Astrocyte of the spinal cord (primary cell): ENCODE measurements at regions not wholly inside any gene's neighbourhood (a gene's known extent, or its start where the extent isn't known, plus 50 kb on each side); places are given as distances from the start of the nearest gene placed in this dataset.
A peak's percentile ranks its signal among the peaks of the same experiment; 100 is the strongest.
"Not testable (repeated sequence)": the region's sequence is repeated elsewhere in the genome, so short reads cannot be mapped to it uniquely, and the experiment has no call there.

Experiments used
- DNase-seq: peaks from one replicate; pipeline ENCODE4 v3.0.0; 2011; ENCODE audit warnings: low read depth, low spot score
- H3K4me3 ChIP-seq: 2 replicates; pipeline ENCODE4 v1.5.1; 2011; ENCODE audit warnings: low read depth, mild to moderate bottlenecking, low read length, moderate library complexity
- CTCF ChIP-seq: IDR thresholded peaks from 2 replicates; pipeline ENCODE4 v1.5.1; 2012; ENCODE audit warnings: low read depth, mild to moderate bottlenecking, low read length, inconsistent platforms
- in situ Hi-C: cut with HindIII; loops from 2 replicates; pipeline ENCODE4 v1.10.0; 2017; ENCODE audit warnings: low sequenced_read_pairs

GRCh38 chr13:83085186-83085900 lies 796.9 kb downstream of the SLITRK1 start:
- peak; percentile 20 for DNase-seq
- TF ChIP-seq CTCF, result no peak
- no peak overlapping the region for H3K4me3 ChIP-seq
- in situ Hi-C loops, result no loop called here

- no peak for DNase-seq
- in situ Hi-C loops, result no loop called here
- H3K4me3 ChIP-seq, result no peak overlapping the region
- no peak for TF ChIP-seq CTCF
Measured at GRCh38 chr13:83077499-83077898, 804.8 kb downstream of the SLITRK1 start.

GRCh38 chr13:83073930-83074329 lies 808.3 kb downstream of the SLITRK1 start:
- DNase-seq, result peak; percentile 24
- H3K4me3 ChIP-seq, in situ Hi-C loops: not testable (repeated sequence)

- in situ Hi-C loops, result no loop called here
- no peak overlapping the region for H3K4me3 ChIP-seq
- peak; percentile 87 for DNase-seq
- TF ChIP-seq CTCF, result no peak
Measured at GRCh38 chr13:83065108-83065507, 817.2 kb downstream of the SLITRK1 start.

- in situ Hi-C loops, result no loop called here
- no peak for TF ChIP-seq CTCF
- peak; percentile 11 for DNase-seq
- no peak overlapping the region for H3K4me3 ChIP-seq
Measured at GRCh38 chr13:83057119-83057518, 825.2 kb downstream of the SLITRK1 start.

GRCh38 chr13:83056269-83056668 lies 826.0 kb downstream of the SLITRK1 start:
- no peak for TF ChIP-seq CTCF
- DNase-seq, result no peak
- in situ Hi-C loops, result no loop called here
- H3K4me3 ChIP-seq, result no peak overlapping the region

GRCh38 chr13:83048419-83048818 lies 833.9 kb downstream of the SLITRK1 start:
- no peak overlapping the region for H3K4me3 ChIP-seq
- no peak for TF ChIP-seq CTCF
- DNase-seq, result no peak
- in situ Hi-C loops, result no loop called here
